ENCODE measurements at regions not wholly inside any gene's neighbourhood (a gene's known extent, or its start where the extent isn't known, plus 50 kb on each side); places are given as distances from the start of the nearest gene placed in this dataset.

DNA sequence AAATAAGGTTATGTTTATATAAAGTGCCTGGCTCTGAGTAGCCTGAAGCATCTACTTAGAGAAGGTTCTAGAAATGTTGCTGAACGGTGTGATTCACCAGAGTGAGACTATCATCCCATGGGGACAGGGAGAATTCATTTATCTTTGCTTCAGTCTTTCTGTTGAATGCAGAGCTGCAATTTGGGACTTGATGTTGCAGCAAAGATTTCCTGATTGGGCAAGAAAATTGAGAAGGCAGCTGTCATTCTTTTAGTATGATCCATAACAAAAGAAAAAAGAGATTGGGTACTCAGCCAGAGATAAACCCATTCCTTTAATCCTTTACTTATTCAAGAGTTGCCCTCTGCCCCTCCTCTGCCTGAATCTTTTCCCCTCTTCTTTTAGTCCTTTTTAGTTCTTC is 456.3 kb upstream of the WWC1 start:
- TF ChIP-seq, protein P1, sequence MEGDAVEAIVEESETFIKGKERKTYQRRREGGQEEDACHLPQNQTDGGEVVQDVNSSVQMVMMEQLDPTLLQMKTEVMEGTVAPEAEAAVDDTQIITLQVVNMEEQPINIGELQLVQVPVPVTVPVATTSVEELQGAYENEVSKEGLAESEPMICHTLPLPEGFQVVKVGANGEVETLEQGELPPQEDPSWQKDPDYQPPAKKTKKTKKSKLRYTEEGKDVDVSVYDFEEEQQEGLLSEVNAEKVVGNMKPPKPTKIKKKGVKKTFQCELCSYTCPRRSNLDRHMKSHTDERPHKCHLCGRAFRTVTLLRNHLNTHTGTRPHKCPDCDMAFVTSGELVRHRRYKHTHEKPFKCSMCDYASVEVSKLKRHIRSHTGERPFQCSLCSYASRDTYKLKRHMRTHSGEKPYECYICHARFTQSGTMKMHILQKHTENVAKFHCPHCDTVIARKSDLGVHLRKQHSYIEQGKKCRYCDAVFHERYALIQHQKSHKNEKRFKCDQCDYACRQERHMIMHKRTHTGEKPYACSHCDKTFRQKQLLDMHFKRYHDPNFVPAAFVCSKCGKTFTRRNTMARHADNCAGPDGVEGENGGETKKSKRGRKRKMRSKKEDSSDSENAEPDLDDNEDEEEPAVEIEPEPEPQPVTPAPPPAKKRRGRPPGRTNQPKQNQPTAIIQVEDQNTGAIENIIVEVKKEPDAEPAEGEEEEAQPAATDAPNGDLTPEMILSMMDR (IDR thresholded peaks at IDR 0.05; ENCODE audit: extremely low read depth, missing control alignments), result no peak

DNA sequence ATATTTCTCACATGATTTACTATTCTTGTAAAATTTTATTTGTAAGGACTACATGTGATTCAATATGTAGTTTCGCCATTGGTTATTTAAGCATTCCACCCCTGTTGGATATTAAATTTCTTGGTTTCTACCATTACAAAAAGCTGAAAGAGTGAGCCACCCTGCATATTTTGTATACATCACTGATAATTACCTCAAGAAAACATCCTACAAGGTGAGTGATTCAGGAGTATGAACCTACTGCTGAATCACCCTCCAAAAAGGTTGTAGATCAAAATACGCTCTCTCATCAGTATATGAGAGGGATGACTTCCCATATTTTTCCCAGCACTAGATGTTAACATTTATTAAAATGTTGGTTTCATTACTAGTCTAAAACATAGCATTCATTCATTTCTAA is 454.3 kb upstream of the WWC1 start:
- TF ChIP-seq, protein P1 (IDR thresholded peaks at IDR 0.05; ENCODE audit: extremely low read depth, missing control alignments), result no peak
- no peak for DNase-seq (ENCODE audit: low spot score)

More for the DNA sequence above, 456.3 kb upstream of the WWC1 start:
- DNase-seq (ENCODE audit: low spot score), result no peak

DNA sequence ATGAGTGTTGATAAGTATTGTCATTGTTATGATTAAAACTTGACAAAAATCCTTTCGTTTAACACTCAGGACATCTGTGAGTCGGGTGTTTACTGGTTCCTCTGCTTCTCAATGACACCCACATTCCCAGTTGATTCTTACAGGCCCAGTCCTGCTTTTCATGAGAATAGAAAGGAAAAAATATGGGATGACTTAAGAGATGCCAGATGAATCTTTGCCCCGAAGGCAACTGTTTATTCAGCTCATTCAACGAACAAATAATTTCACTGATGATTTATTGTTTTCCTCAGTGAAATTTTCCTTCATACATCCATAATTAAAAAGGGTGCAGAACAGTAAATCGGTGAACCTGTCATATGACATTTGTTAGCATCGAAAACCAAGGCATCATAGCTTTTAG is 452.4 kb upstream of the WWC1 start:
- no peak for DNase-seq (ENCODE audit: low spot score)
- TF ChIP-seq, protein P1 (IDR thresholded peaks at IDR 0.05; ENCODE audit: extremely low read depth, missing control alignments), result no peak

DNA sequence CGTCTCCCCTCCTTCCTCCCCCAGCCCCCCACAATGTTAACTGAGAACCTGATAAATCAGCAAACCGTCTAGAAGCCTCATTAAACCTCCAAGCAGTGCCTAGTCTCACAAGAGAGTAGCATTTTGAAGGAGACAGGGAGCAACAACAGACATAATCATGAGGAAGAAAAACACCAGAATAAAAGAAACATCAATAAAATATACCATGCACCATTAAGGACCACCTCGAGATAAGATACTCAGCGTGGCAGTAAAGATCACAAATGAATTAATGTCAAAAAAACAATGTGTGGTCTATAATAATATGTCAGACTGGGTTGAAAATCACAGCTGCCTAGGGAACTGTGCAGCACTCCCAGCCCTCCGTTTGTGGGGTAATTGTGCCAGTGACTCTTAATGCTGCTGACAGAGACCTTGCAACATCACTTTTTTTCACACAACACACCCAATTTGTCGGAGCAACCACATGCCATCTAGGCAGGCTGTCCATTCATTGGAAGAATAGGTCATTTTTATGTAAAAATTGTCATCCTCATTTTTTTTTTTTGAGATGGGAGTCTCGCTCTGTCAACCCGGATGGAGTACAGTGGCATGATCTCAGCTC is 450.8 kb upstream of the WWC1 start:
- TF ChIP-seq, protein P1 (IDR thresholded peaks at IDR 0.05; ENCODE audit: extremely low read depth, missing control alignments), result no peak
- DNase-seq (ENCODE audit: low spot score), result no peak

DNA sequence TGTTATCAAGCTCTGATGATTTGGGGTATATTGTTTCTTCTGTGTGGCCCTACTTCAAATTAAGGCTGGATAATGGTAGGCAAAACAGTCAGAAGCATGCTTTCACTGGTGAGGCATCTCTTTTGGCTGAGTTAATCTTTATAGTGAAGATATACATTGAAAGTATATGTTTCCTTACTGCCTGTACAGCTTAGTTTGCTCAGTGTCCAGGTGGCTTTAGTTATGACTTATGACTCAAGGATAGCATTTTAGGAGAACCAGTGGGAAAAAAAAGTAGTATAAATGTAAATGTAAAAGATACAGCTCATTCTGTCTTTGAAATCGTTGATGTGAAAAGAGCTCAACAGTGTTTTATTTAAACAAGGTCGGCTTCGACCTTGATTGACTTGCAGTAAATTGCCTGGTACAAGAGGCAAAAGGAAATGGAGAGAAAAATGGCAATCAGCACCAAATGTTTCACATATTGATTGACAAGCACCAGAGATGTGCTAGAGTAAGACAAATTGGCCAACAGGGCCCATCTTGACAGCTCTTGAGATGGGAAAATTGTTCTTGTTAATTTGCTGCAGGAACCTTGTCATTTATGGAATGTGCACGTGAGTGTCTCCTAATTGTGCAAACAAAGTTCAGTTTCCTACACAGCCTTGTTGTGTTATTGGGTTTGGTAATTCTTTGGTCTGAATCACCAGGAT is 447.4 kb upstream of the WWC1 start:
- DNase-seq (ENCODE audit: low spot score), result no peak
- TF ChIP-seq, protein P1 (IDR thresholded peaks at IDR 0.05; ENCODE audit: extremely low read depth, missing control alignments), result no peak

DNA sequence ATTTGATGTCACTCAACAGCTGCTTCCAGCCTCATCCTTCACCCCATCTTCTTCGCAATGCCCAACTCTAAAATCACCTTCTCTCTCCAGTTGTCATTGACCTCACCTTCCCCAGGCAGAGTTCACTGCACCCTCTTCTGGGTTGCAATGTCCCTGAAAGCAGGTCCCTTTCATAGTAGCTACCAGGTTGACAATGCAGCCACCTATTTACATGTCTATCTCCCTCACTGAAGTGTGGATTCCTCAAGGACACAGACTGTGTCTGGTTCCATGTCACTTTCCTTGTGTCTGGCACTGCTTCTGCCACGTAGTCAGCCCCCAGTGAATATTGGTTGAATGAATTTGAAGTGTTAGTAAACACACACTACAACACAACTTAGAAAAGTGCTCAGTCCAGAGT is 445.5 kb upstream of the WWC1 start:
- no peak for DNase-seq (ENCODE audit: low spot score)
- TF ChIP-seq, protein P1 (IDR thresholded peaks at IDR 0.05; ENCODE audit: extremely low read depth, missing control alignments), result no peak

DNA sequence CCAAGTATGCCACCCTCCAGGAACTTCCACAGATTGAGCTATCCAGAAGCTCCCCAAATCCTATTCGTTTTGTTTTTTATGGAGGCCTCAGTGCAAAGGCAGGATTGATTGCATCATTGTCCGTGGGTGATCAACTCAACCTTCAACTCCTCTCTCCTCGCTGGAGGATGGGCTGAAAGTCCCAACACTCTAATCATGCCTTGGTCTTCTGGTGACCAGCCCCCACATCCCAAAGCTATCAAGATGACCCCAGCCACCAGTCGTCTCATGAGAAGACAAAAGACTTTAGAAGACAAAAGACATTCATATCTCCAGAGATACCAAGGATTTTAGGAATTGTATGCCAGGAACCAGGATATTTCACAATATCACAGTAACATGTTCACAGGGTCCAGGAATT is 441.6 kb upstream of the WWC1 start:
- TF ChIP-seq, protein P1 (IDR thresholded peaks at IDR 0.05; ENCODE audit: extremely low read depth, missing control alignments), result no peak
- no peak for DNase-seq (ENCODE audit: low spot score)
